Neural progenitor cell (in vitro differentiated cells): ENCODE measurements at regions not wholly inside any gene's neighbourhood (a gene's known extent, or its start where the extent isn't known, plus 50 kb on each side); places are given as distances from the start of the nearest gene placed in this dataset.

Experiments used
- DNase-seq: peaks from one replicate; pipeline ENCODE4 v3.0.0-alpha.2; 2016; ENCODE audit warnings: low spot score
- H2AFZ ChIP-seq: fragments of 200-600 bp; sonication (generic); replicated peaks from 2 replicates; pipeline ENCODE4 v1.6.1; 2016; ENCODE audit warnings: antibody characterized with exemption
- H3F3A ChIP-seq: fragments of 200-600 bp; sonication (generic); 2 replicates; pipeline ENCODE4 v1.6.1; 2016; ENCODE audit warnings: antibody characterized with exemption, low read depth
- H3K27ac ChIP-seq: fragments of 200-600 bp; sonication (generic); 2 replicates; pipeline ENCODE4 v1.5.1; 2016; ENCODE audit warnings: mild to moderate bottlenecking
- H3K27me3 ChIP-seq: fragments of 200-600 bp; sonication (generic); 2 replicates; pipeline ENCODE4 v1.6.1; 2016; ENCODE audit warnings: mild to moderate bottlenecking, moderate library complexity
- H3K36me3 ChIP-seq: fragments of 200-600 bp; sonication (generic); 2 replicates; pipeline ENCODE4 v1.5.1; 2016
- H3K4me1 ChIP-seq: fragments of 200-600 bp; sonication (generic); 2 replicates; pipeline ENCODE4 v1.6.1; 2016; ENCODE audit warnings: mixed run types
- H3K4me2 ChIP-seq: fragments of 200-600 bp; sonication (generic); 2 replicates; pipeline ENCODE4 v1.6.1; 2016
- H3K4me3 ChIP-seq: fragments of 200-600 bp; sonication (generic); 2 replicates; pipeline ENCODE4 v1.5.1; 2016
- H3K79me2 ChIP-seq: fragments of 200-600 bp; sonication (generic); 2 replicates; pipeline ENCODE4 v1.6.1; 2016; ENCODE audit warnings: low read depth
- H3K9ac ChIP-seq: fragments of 200-600 bp; sonication (generic); 2 replicates; pipeline ENCODE4 v1.6.1; 2016
- H3K9me3 ChIP-seq: fragments of 200-600 bp; sonication (generic); 2 replicates; pipeline ENCODE4 v1.5.1; 2016; ENCODE audit warnings: low read depth
- H4K20me1 ChIP-seq: fragments of 200-600 bp; sonication (generic); 2 replicates; pipeline ENCODE4 v1.6.1; 2016; ENCODE audit warnings: low read depth
- H3K27ac Mint-ChIP-seq: 3 replicates; pipeline ENCODE4 v1.8.0; 2021; ENCODE audit warnings: mixed read lengths
- H3K27me3 Mint-ChIP-seq: 2 replicates; pipeline ENCODE4 v1.8.0; 2022; ENCODE audit warnings: low read depth, mild to moderate bottlenecking, inconsistent platforms, moderate library complexity, mixed read lengths; ENCODE audit not compliant: insufficient read depth
- H3K36me3 Mint-ChIP-seq: 3 replicates; pipeline ENCODE4 v1.8.0; 2021; ENCODE audit warnings: mixed read lengths
- H3K4me1 Mint-ChIP-seq: 3 replicates; pipeline ENCODE4 v1.8.0; 2021; ENCODE audit warnings: mixed read lengths
- H3K4me3 Mint-ChIP-seq: 3 replicates; pipeline ENCODE4 v1.8.0; 2021; ENCODE audit warnings: mild to moderate bottlenecking, moderate library complexity, mixed read lengths
- H3K9me3 Mint-ChIP-seq: 3 replicates; pipeline ENCODE4 v1.8.0; 2020; ENCODE audit warnings: mixed read lengths
- CTCF ChIP-seq: fragments of 200-600 bp; sonication (generic); IDR thresholded peaks from 2 replicates; pipeline ENCODE4 v1.5.1; 2017; ENCODE audit warnings: antibody characterized with exemption, mild to moderate bottlenecking
- EZH2 ChIP-seq: fragments of 200-600 bp; sonication (generic); IDR thresholded peaks from 2 replicates; pipeline ENCODE4 v1.6.1; 2017; ENCODE audit warnings: antibody characterized with exemption, mild to moderate bottlenecking, moderate library complexity
- EZH2phosphoT487 ChIP-seq: fragments of 200-600 bp; sonication (generic); IDR thresholded peaks from 2 replicates; pipeline ENCODE4 v1.6.1; 2017; ENCODE audit warnings: antibody characterized with exemption

- Mint-ChIP-seq H3K4me3 (no peak overlapping the region), H3K9me3 (peaks cover 3% of the 10 kb centered on the region), H3K27ac (no peak overlapping the region), H3K27me3 (peaks cover 5% of the 10 kb centered on the region), H3K36me3 (no peaks in the 10 kb centered on the region), H3K4me1 (peaks cover 12% of the 10 kb centered on the region)
- no peak overlapping the region for H3K27ac ChIP-seq
- H3K9me3 ChIP-seq = no peaks in the 10 kb centered on the region
- H2AFZ ChIP-seq = no peak overlapping the region
- H3K36me3 ChIP-seq = no peaks in the 10 kb centered on the region
- no peaks in the 10 kb centered on the region for H3K27me3 ChIP-seq
- no peak overlapping the region for H3K4me2 ChIP-seq
- H3K9ac ChIP-seq = no peak overlapping the region
- no peaks in the 10 kb centered on the region for H3K4me1 ChIP-seq
- no peaks in the 10 kb centered on the region for H3F3A ChIP-seq
- H3K4me3 ChIP-seq = no peak overlapping the region
- H3K79me2 ChIP-seq = no peaks in the 10 kb centered on the region
- H4K20me1 ChIP-seq = no peaks in the 10 kb centered on the region
- TF ChIP-seq EZH2phosphoT487 = no peak
- no peak for TF ChIP-seq CTCF
- no peak for TF ChIP-seq EZH2
- DNase-seq = no peak
Measured at GRCh38 chr13:30125422-30126073, 181.8 kb downstream of the KATNAL1 start.

- TF ChIP-seq EZH2phosphoT487 (no peak), EZH2 (no peak), CTCF (no peak)
- Histone ChIP-seq H3K4me2 (no peak overlapping the region), H2AFZ (no peak overlapping the region), H3K79me2 (no peaks in the 10 kb centered on the region), H3K36me3 (no peaks in the 10 kb centered on the region), H4K20me1 (no peaks in the 10 kb centered on the region), H3K4me3 (no peak overlapping the region), H3K4me1 (no peaks in the 10 kb centered on the region), H3K9me3 (no peaks in the 10 kb centered on the region), H3K9ac (no peak overlapping the region), H3F3A (no peaks in the 10 kb centered on the region), H3K27me3 (no peaks in the 10 kb centered on the region), H3K27ac (no peak overlapping the region)
- DNase-seq = no peak
- Mint-ChIP-seq H3K36me3 (no peaks in the 10 kb centered on the region), H3K4me3 (no peak overlapping the region), H3K27ac (no peak overlapping the region), H3K9me3 (peaks cover 3% of the 10 kb centered on the region), H3K4me1 (peaks cover 22% of the 10 kb centered on the region), H3K27me3 (peaks cover 5% of the 10 kb centered on the region)
Measured at GRCh38 chr13:30124131-30124768, 183.1 kb downstream of the KATNAL1 start.

- Histone ChIP-seq H3F3A (no peaks in the 10 kb centered on the region), H3K27me3 (no peaks in the 10 kb centered on the region), H3K9me3 (no peaks in the 10 kb centered on the region), H3K36me3 (no peaks in the 10 kb centered on the region), H3K9ac (no peak overlapping the region), H3K4me3 (no peak overlapping the region), H3K4me1 (no peaks in the 10 kb centered on the region), H3K79me2 (no peaks in the 10 kb centered on the region), H3K4me2 (no peak overlapping the region), H4K20me1 (no peaks in the 10 kb centered on the region), H3K27ac (no peak overlapping the region), H2AFZ (no peak overlapping the region)
- H3K9me3 Mint-ChIP-seq = peaks cover 3% of the 10 kb centered on the region
- peaks cover 25% of the 10 kb centered on the region for H3K4me1 Mint-ChIP-seq
- H3K27me3 Mint-ChIP-seq = peaks cover 7% of the 10 kb centered on the region
- DNase-seq = no peak
- no peak overlapping the region for H3K27ac Mint-ChIP-seq
- no peak overlapping the region for H3K4me3 Mint-ChIP-seq
- TF ChIP-seq EZH2 = no peak
- TF ChIP-seq EZH2phosphoT487 = no peak
- TF ChIP-seq CTCF = no peak
- no peaks in the 10 kb centered on the region for H3K36me3 Mint-ChIP-seq
Measured at GRCh38 chr13:30123575-30123974, 183.8 kb downstream of the KATNAL1 start.
